ENCODE measurements at regions not wholly inside any gene's neighbourhood (a gene's known extent, or its start where the extent isn't known, plus 50 kb on each side); places are given as distances from the start of the nearest gene placed in this dataset.

DNA sequence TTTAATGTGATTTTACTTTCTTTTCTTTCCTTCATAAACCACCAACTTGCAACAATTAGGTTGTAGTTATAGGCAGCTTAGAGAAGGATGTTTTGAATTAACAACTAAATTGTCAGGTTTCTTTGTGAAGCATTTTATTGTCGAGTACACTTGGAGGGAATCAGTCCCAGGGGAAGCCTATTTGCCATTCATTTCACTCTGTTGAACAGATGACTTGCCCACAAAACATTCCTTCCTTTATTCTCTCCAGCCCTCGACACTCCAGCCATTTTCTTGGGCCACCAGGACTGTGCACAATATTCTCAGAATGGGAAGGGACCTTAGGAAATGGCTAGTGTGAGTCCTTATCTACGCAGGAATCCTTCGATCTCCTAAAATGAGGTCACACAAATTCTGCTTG is 620.6 kb downstream of the SOX6 start:
- no peak overlapping the region for H3K9ac ChIP-seq (ENCODE audit: insufficient read depth in 1 of 2, low read depth in 2 of 2, low read length in 2 of 2)
- H3K27me3 ChIP-seq (ENCODE audit: control insufficient read depth in 2 of 2, insufficient read depth in 2 of 2, low read length in 2 of 2): peaks cover 0 to 2% of the 10 kb centered on the region in 2 experiments; a peak in 1 of 5 replicates
- H4K20me1 ChIP-seq (replicated peaks; ENCODE audit: control insufficient read depth, insufficient read depth, low read length): no peaks in the 10 kb centered on the region
- no peak overlapping the region for H3K4me3 ChIP-seq
- no peaks in the 10 kb centered on the region for H3K36me3 ChIP-seq (ENCODE audit: control insufficient read depth, insufficient read depth, low read length)
- DNase-seq (ENCODE audit: extremely low read depth in 1 of 4, low spot score in 3 of 4) (no peak), FAIRE-seq (no peak), ATAC-seq (no peak)
- no peaks in the 10 kb centered on the region for H3K9me1 ChIP-seq (ENCODE audit: control insufficient read depth, insufficient read depth, low read length)
- no peaks in the 10 kb centered on the region for H3K79me2 ChIP-seq (ENCODE audit: control insufficient read depth, insufficient read depth, low read length)
- intact Hi-C loops (cut with micrococcal nuclease): no loop called here
- WGBS (ENCODE audit: insufficient coverage, low coverage, missing lambda C conversion rate): 2% methylated on average over 4 of the region's 4 CpGs
- BruUV-seq (replicated peaks): no TSS peak
- H2AFZ ChIP-seq (ENCODE audit: low read depth, low read length): no peak overlapping the region
- TF ChIP-seq HNRNPL (IDR thresholded peaks at IDR 0.05; ENCODE audit: low read depth, low read length): no peak
- no peak for TF ChIP-seq IRF2 (CRISPR knock-in tag; IDR thresholded peaks at IDR 0.05)
- TF ChIP-seq, protein P1, sequence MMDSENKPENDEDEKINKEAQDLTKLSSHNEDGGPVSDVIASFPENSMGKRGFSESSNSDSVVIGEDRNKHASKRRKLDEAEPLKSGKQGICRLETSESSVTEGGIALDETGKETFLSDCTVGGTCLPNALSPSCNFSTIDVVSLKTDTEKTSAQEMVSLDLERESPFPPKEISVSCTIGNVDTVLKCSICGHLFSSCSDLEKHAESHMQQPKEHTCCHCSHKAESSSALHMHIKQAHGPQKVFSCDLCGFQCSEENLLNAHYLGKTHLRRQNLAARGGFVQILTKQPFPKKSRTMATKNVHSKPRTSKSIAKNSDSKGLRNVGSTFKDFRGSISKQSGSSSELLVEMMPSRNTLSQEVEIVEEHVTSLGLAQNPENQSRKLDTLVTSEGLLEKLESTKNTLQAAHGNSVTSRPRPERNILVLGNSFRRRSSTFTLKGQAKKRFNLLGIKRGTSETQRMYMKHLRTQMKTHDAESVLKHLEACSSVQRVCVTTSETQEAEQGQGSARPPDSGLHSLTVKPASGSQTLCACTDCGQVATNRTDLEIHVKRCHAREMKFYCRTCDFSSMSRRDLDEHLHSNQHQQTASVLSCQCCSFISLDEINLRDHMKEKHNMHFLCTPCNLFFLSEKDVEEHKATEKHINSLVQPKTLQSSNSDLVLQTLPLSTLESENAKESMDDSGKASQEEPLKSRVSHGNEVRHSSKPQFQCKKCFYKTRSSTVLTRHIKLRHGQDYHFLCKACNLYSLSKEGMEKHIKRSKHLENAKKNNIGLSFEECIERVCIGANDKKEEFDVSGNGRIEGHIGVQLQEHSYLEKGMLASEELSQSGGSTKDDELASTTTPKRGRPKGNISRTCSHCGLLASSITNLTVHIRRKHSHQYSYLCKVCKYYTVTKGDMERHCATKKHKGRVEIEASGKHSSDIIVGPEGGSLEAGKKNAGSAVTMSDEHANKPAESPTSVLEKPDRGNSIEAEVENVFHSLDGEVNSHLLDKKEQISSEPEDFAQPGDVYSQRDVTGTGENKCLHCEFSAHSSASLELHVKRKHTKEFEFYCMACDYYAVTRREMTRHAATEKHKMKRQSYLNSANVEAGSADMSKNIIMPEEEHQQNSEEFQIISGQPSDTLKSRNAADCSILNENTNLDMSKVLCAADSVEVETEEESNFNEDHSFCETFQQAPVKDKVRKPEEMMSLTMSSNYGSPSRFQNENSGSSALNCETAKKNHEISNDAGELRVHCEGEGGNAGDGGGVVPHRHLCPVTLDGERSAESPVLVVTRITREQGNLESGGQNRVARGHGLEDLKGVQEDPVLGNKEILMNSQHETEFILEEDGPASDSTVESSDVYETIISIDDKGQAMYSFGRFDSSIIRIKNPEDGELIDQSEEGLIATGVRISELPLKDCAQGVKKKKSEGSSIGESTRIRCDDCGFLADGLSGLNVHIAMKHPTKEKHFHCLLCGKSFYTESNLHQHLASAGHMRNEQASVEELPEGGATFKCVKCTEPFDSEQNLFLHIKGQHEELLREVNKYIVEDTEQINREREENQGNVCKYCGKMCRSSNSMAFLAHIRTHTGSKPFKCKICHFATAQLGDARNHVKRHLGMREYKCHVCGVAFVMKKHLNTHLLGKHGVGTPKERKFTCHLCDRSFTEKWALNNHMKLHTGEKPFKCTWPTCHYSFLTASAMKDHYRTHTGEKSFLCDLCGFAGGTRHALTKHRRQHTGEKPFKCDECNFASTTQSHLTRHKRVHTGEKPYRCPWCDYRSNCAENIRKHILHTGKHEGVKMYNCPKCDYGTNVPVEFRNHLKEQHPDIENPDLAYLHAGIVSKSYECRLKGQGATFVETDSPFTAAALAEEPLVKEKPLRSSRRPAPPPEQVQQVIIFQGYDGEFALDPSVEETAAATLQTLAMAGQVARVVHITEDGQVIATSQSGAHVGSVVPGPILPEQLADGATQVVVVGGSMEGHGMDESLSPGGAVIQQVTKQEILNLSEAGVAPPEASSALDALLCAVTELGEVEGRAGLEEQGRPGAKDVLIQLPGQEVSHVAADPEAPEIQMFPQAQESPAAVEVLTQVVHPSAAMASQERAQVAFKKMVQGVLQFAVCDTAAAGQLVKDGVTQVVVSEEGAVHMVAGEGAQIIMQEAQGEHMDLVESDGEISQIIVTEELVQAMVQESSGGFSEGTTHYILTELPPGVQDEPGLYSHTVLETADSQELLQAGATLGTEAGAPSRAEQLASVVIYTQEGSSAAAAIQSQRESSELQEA (IDR thresholded peaks at IDR 0.05; ENCODE audit: low read depth): no peak
- in situ Hi-C loops (cut with MboI): no loop called here
- ChIA-PET CTCF (ENCODE audit: low intra/inter-chr PET ratio) (no interaction called here), POLR2A (no interaction called here)
- no peaks in the 10 kb centered on the region for H3K9me3 ChIP-seq (replicated peaks; ENCODE audit: control insufficient read depth, insufficient read depth, low read depth, low read length)
- no peak overlapping the region for H3K27ac ChIP-seq (ENCODE audit: extremely low read depth, low read depth, low read length)
- H3K4me2 ChIP-seq (ENCODE audit: insufficient read depth, low read length): no peak overlapping the region
- H3K4me1 ChIP-seq (replicated peaks in 1 of 2; ENCODE audit: control insufficient read depth in 2 of 2, insufficient read depth in 2 of 2, low read length in 2 of 2): no peaks in the 10 kb centered on the region
